ENCODE measurements at regions not wholly inside any gene's neighbourhood (a gene's known extent, or its start where the extent isn't known, plus 50 kb on each side); places are given as distances from the start of the nearest gene placed in this dataset.

DNA sequence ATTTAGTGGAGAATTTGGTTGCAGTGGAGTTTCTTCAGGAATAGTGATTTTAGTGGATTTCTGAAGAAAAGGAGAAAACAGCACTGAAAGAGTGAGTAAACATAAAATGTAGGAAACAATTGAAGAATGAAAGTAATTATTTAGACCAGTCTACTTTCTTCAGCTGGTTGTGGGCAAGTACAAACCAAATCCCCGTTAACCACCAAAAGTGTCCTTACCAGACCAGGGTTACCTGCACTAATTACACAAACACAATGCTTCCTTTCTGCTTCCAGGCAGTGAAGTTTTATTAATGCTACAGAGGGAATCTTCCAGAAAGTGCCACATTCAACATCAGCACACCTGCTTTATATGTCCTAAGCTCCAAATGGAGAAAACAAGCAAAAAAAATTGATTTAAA is 248.0 kb upstream of the TBC1D5 start:
- Histone ChIP-seq H3K4me2 (ENCODE audit: low read length, poor library complexity, severe bottlenecking) (no peak overlapping the region), H3K9ac (ENCODE audit: low read length) (no peak overlapping the region), H2AK5ac (ENCODE audit: low read length, severe bottlenecking) (no peak overlapping the region), H3K14ac (ENCODE audit: low read length in 2 of 2) (no peak overlapping the region), H3K27ac (ENCODE audit: low read length, poor library complexity, severe bottlenecking) (no peak overlapping the region), H2AFZ (ENCODE audit: low read depth, low read length) (no peak overlapping the region), H3K4me1 (ENCODE audit: control insufficient read depth, insufficient read depth, low read depth, low read length) (no peaks in the 10 kb centered on the region), H4K8ac (ENCODE audit: low read length) (no peak overlapping the region), H3K4ac (ENCODE audit: low read depth in 1 of 2, low read length in 2 of 2) (no peak overlapping the region), H3K18ac (ENCODE audit: low read depth in 1 of 2, low read length in 2 of 2) (no peak overlapping the region), H3K36me3 (ENCODE audit: control insufficient read depth in 1 of 2, insufficient read depth in 2 of 2, low read depth in 1 of 2, low read length in 2 of 2) (no peaks in the 10 kb centered on the region), H4K91ac (ENCODE audit: low read length) (no peak overlapping the region), H3K27me3 (ENCODE audit: control insufficient read depth in 1 of 2, insufficient read depth in 1 of 2, low read length in 2 of 2) (peaks cover 0 to 10% of the 10 kb centered on the region in 2 experiments), H2BK15ac (ENCODE audit: low read depth, poor library complexity, severe bottlenecking) (no peak overlapping the region), H2BK5ac (ENCODE audit: low read depth, low read length, poor library complexity, severe bottlenecking) (no peak overlapping the region), H2BK12ac (ENCODE audit: low read length in 2 of 2) (no peak overlapping the region), H2BK120ac (ENCODE audit: low read depth, low read length) (no peak overlapping the region), H3K23ac (ENCODE audit: low read length in 2 of 2) (no peak overlapping the region), H3K79me1 (replicated peaks; ENCODE audit: low read length, poor library complexity, severe bottlenecking) (no peaks in the 10 kb centered on the region), H3K9me3 (ENCODE audit: control insufficient read depth, low read length) (no peaks in the 10 kb centered on the region), H3K4me3 (ENCODE audit: insufficient read depth in 1 of 2, low read depth in 1 of 2, low read length in 2 of 2) (no peak overlapping the region)
- no peak for DNase-seq
- 100% methylated on average over 1 of the region's 1 CpG for WGBS

DNA sequence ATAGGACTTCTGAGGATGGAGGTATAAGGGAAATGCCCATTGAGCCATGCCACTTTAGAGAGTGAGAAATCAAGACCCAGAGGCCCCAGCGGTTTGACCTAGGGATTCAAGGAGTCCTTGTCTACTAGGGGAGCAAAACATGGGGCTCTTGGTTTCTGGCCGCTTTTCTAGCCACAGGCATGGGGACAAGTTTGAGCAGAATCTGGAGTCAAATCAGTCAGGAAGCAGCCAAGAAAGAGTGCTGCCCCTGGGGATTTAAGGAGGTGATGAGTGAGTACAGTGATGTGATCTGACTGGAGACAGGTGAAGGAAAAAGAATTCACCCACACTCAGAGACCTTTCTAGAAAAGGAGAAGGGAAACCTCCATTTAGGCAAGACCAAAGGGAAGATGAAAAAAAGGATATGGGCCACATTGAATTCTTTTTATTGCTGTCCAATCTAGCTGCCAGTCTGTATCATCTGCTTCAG is 244.0 kb upstream of the TBC1D5 start:
- no peak overlapping the region for H3K9ac ChIP-seq (ENCODE audit: low read length)
- H2BK5ac ChIP-seq (ENCODE audit: low read depth, low read length, poor library complexity, severe bottlenecking): no peak overlapping the region
- WGBS: 56% methylated on average over 2 of the region's 2 CpGs
- no peak overlapping the region for H2BK12ac ChIP-seq (ENCODE audit: low read length in 2 of 2)
- no peak overlapping the region for H2AK5ac ChIP-seq (ENCODE audit: low read length, severe bottlenecking)
- no peak overlapping the region for H3K4me3 ChIP-seq (ENCODE audit: insufficient read depth in 1 of 2, low read depth in 1 of 2, low read length in 2 of 2)
- H3K27me3 ChIP-seq (ENCODE audit: control insufficient read depth in 1 of 2, insufficient read depth in 1 of 2, low read length in 2 of 2): peaks cover 0 to 27% of the 10 kb centered on the region in 2 experiments
- H3K27ac ChIP-seq (ENCODE audit: low read length, poor library complexity, severe bottlenecking): no peak overlapping the region
- no peak for DNase-seq
- no peak overlapping the region for H3K4me2 ChIP-seq (ENCODE audit: low read length, poor library complexity, severe bottlenecking)
- H3K9me3 ChIP-seq (ENCODE audit: control insufficient read depth, low read length): no peaks in the 10 kb centered on the region
- no peak overlapping the region for H3K14ac ChIP-seq (ENCODE audit: low read length in 2 of 2)
- no peaks in the 10 kb centered on the region for H3K4me1 ChIP-seq (ENCODE audit: control insufficient read depth, insufficient read depth, low read depth, low read length)
- no peak overlapping the region for H2AFZ ChIP-seq (ENCODE audit: low read depth, low read length)
- H3K23ac ChIP-seq (ENCODE audit: low read length in 2 of 2): no peak overlapping the region
- no peak overlapping the region for H2BK120ac ChIP-seq (ENCODE audit: low read depth, low read length)
- no peaks in the 10 kb centered on the region for H3K36me3 ChIP-seq (ENCODE audit: control insufficient read depth in 1 of 2, insufficient read depth in 2 of 2, low read depth in 1 of 2, low read length in 2 of 2)
- H3K79me1 ChIP-seq (replicated peaks; ENCODE audit: low read length, poor library complexity, severe bottlenecking): no peaks in the 10 kb centered on the region
- no peak overlapping the region for H4K8ac ChIP-seq (ENCODE audit: low read length)
- H3K4ac ChIP-seq (ENCODE audit: low read depth in 1 of 2, low read length in 2 of 2): no peak overlapping the region
- H4K91ac ChIP-seq (ENCODE audit: low read length): no peak overlapping the region
- no peak overlapping the region for H2BK15ac ChIP-seq (ENCODE audit: low read depth, poor library complexity, severe bottlenecking)
- H3K18ac ChIP-seq (ENCODE audit: low read depth in 1 of 2, low read length in 2 of 2): no peak overlapping the region

DNA sequence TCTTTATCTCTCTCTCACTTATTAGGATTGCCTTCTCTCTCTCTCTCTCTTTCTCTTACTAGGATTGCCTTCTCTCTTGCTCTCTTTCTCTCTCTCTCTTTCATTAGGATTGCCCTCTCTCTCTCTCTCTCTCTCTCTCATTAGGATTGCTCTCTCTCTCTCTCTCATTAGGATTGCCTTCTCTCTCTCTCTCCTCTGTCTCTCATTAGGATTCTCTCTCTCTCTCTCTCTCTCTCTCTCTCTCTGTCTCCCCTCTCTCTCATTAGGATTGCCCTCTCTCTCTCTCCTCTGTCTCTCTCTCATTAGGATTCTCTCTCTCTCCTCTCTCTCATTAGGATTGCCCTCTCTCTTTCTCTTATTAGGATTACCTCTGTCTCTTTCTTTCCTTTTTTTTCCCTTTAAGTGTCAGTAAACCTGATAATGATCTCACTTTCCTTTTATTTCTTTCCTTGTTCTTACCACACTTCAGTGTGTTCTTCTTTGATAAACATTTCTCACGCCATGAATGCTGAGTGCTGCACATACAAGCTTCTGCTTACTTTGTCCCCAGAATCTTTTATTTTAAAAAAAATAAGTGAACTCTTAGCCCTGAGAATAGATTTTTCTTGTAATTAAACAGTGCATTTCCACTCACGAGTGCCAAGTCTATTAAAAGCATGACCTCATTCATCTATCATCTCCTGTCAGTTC is 243.4 kb upstream of the TBC1D5 start:
- WGBS: no CpG with 5 or more reads among the region's 2 CpGs
- Histone ChIP-seq H3K9ac (ENCODE audit: low read length) (no peak overlapping the region), H3K4ac (ENCODE audit: low read depth in 1 of 2, low read length in 2 of 2) (no peak overlapping the region), H2BK12ac (ENCODE audit: low read length in 2 of 2) (no peak overlapping the region), H3K27ac (ENCODE audit: low read length, poor library complexity, severe bottlenecking) (no peak overlapping the region), H2AFZ (ENCODE audit: low read depth, low read length) (no peak overlapping the region), H3K23ac (ENCODE audit: low read length in 2 of 2) (no peak overlapping the region), H3K18ac (ENCODE audit: low read depth in 1 of 2, low read length in 2 of 2) (no peak overlapping the region), H2BK120ac (ENCODE audit: low read depth, low read length) (no peak overlapping the region), H3K36me3 (ENCODE audit: control insufficient read depth in 1 of 2, insufficient read depth in 2 of 2, low read depth in 1 of 2, low read length in 2 of 2) (no peaks in the 10 kb centered on the region), H3K14ac (ENCODE audit: low read length in 2 of 2) (no peak overlapping the region), H3K79me1 (replicated peaks; ENCODE audit: low read length, poor library complexity, severe bottlenecking) (no peaks in the 10 kb centered on the region), H2BK5ac (ENCODE audit: low read depth, low read length, poor library complexity, severe bottlenecking) (no peak overlapping the region), H3K4me1 (ENCODE audit: control insufficient read depth, insufficient read depth, low read depth, low read length) (no peaks in the 10 kb centered on the region), H2AK5ac (ENCODE audit: low read length, severe bottlenecking) (no peak overlapping the region), H4K8ac (ENCODE audit: low read length) (no peak overlapping the region), H3K9me3 (ENCODE audit: control insufficient read depth, low read length) (no peaks in the 10 kb centered on the region), H2BK15ac (ENCODE audit: low read depth, poor library complexity, severe bottlenecking) (no peak overlapping the region), H3K27me3 (ENCODE audit: control insufficient read depth in 1 of 2, insufficient read depth in 1 of 2, low read length in 2 of 2) (peaks cover 0 to 27% of the 10 kb centered on the region in 2 experiments), H4K91ac (ENCODE audit: low read length) (no peak overlapping the region), H3K4me3 (ENCODE audit: insufficient read depth in 1 of 2, low read depth in 1 of 2, low read length in 2 of 2) (no peak overlapping the region), H3K4me2 (ENCODE audit: low read length, poor library complexity, severe bottlenecking) (no peak overlapping the region)
- no peak for DNase-seq

DNA sequence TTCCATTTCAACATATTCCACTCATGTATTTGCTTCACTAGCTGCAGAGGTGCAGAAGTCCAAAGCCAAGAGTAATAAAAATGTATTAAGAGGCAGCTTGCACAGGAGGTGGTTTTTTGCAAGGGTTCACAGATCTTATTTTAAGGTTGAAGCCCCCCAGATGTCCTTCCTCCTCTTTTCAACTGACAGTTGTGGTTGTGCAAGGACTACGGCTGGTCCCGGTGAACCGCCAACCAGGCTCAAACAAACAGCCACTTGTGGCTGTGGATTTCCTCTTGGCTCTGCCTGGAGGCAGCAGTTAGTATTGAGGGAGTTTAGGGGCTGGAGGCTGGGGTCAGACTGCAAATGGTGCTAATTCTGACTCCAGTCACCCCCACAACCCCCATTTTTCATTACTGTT is 240.7 kb upstream of the TBC1D5 start:
- no peaks in the 10 kb centered on the region for H3K4me1 ChIP-seq (ENCODE audit: control insufficient read depth, insufficient read depth, low read depth, low read length)
- no peak overlapping the region for H3K14ac ChIP-seq (ENCODE audit: low read length in 2 of 2)
- no peaks in the 10 kb centered on the region for H3K9me3 ChIP-seq (ENCODE audit: control insufficient read depth, low read length)
- no peak overlapping the region for H3K9ac ChIP-seq (ENCODE audit: low read length)
- no peak overlapping the region for H2BK120ac ChIP-seq (ENCODE audit: low read depth, low read length)
- H3K27ac ChIP-seq (ENCODE audit: low read length, poor library complexity, severe bottlenecking): no peak overlapping the region
- H4K8ac ChIP-seq (ENCODE audit: low read length): no peak overlapping the region
- no peak overlapping the region for H3K4me2 ChIP-seq (ENCODE audit: low read length, poor library complexity, severe bottlenecking)
- WGBS: 71% methylated on average over 3 of the region's 3 CpGs
- no peak overlapping the region for H2AFZ ChIP-seq (ENCODE audit: low read depth, low read length)
- no peaks in the 10 kb centered on the region for H3K79me1 ChIP-seq (replicated peaks; ENCODE audit: low read length, poor library complexity, severe bottlenecking)
- peaks cover 0 to 27% of the 10 kb centered on the region in 2 experiments for H3K27me3 ChIP-seq (ENCODE audit: control insufficient read depth in 1 of 2, insufficient read depth in 1 of 2, low read length in 2 of 2)
- H3K36me3 ChIP-seq (ENCODE audit: control insufficient read depth in 1 of 2, insufficient read depth in 2 of 2, low read depth in 1 of 2, low read length in 2 of 2): no peaks in the 10 kb centered on the region
- no peak overlapping the region for H3K18ac ChIP-seq (ENCODE audit: low read depth in 1 of 2, low read length in 2 of 2)
- no peak overlapping the region for H2BK12ac ChIP-seq (ENCODE audit: low read length in 2 of 2)
- no peak overlapping the region for H3K4ac ChIP-seq (ENCODE audit: low read depth in 1 of 2, low read length in 2 of 2)
- DNase-seq: no peak
- H4K91ac ChIP-seq (ENCODE audit: low read length): no peak overlapping the region
- H2AK5ac ChIP-seq (ENCODE audit: low read length, severe bottlenecking): no peak overlapping the region
- H2BK15ac ChIP-seq (ENCODE audit: low read depth, poor library complexity, severe bottlenecking): no peak overlapping the region
- no peak overlapping the region for H3K23ac ChIP-seq (ENCODE audit: low read length in 2 of 2)
- H3K4me3 ChIP-seq (ENCODE audit: insufficient read depth in 1 of 2, low read depth in 1 of 2, low read length in 2 of 2): no peak overlapping the region
- no peak overlapping the region for H2BK5ac ChIP-seq (ENCODE audit: low read depth, low read length, poor library complexity, severe bottlenecking)

All from mesenchymal stem cell (in vitro differentiated cells and primary cell).